Spleen (tissue), 7 donors: ENCODE measurements at regions not wholly inside any gene's neighbourhood (a gene's known extent, or its start where the extent isn't known, plus 50 kb on each side); places are given as distances from the start of the nearest gene placed in this dataset.

ENCODE experiments used
- CTCF ChIP-seq, 11 experiments: fragments of 200-600 bp in 7 of 11; fragments of 450-650 bp in 4 of 11; sonication (generic) in 4 of 11; IDR thresholded peaks in 8 of 11; conservative IDR thresholded peaks in 3 of 11; 1 replicate in 7 of 11; 2 replicates in 4 of 11; pipeline versions ENCODE4 v1.4.0 to v1.8.0; 2016 to 2021; ENCODE audit warnings: antibody characterized with exemption in 11 of 11, inconsistent platforms in 4 of 11, mild to moderate bottlenecking in 1 of 11
- POLR2A ChIP-seq, 3 donors: fragments of 450-650 bp; IDR thresholded peaks; one replicate each; pipeline ENCODE4 v1.5.1; 2017; ENCODE audit warnings: antibody characterized with exemption in 3 of 3, mild to moderate bottlenecking in 1 of 3
- donor health status: DM: no; HTN: no; CAD: no; lungs with moderate emphysema.
- donor health status: DM: no; HTN: no; CAD: no.
- donor health status: DM: no; HTN: no; CAD: no.

- TF ChIP-seq CTCF (IDR thresholded peaks at IDR 0.05 in 8 of 11, conservative IDR thresholded peaks at IDR 0.05 in 3 of 11) (no peak), POLR2A (IDR thresholded peaks at IDR 0.05) (no peak)
Measured at GRCh38 chr10:28411648-28412047, 108.8 kb upstream of the MPP7 start.
